Common myeloid progenitor, CD34-positive (primary cell): ENCODE measurements at regions not wholly inside any gene's neighbourhood (a gene's known extent, or its start where the extent isn't known, plus 50 kb on each side); places are given as distances from the start of the nearest gene placed in this dataset.

Source experiments
- CTCF ChIA-PET: fragments of 350-600 bp; sonication (Branson Sonifier 250); formaldehyde crosslinking; loops from one replicate; lab custom pipeline; 2021; ENCODE audit warnings: antibody characterized with exemption; lab: Charles Lee
- POLR2A ChIA-PET: fragments of 350-600 bp; sonication (Branson Sonifier 250); formaldehyde crosslinking; loops from one replicate; lab custom pipeline; 2021; ENCODE audit warnings: antibody characterized with exemption; lab: Charles Lee
- DNase-seq, 3 donors: peaks; one replicate each; pipeline versions ENCODE4 v3.0.0 to v3.0.0-alpha.2; 2013
- H3K27ac ChIP-seq, 2 experiments: 1 replicate in 1 of 2; 2 replicates in 1 of 2; pipeline ENCODE4 v1.7.0; 2013; ENCODE audit warnings: inconsistent platforms in 2 of 2, low read length in 2 of 2, mild to moderate bottlenecking in 2 of 2, low read depth in 1 of 2, moderate library complexity in 1 of 2; ENCODE audit not compliant: severe bottlenecking in 2 of 2, insufficient read depth in 1 of 2, poor library complexity in 1 of 2
- H3K27me3 ChIP-seq, 5 experiments: replicated peaks in 2 of 5; 1 replicate in 3 of 5; 2 replicates in 2 of 5; pipeline versions ENCODE4 v1.6.1 to v1.7.0; 2013; ENCODE audit warnings: low read length in 4 of 5, mild to moderate bottlenecking in 2 of 5, moderate library complexity in 2 of 5, inconsistent platforms in 1 of 5; ENCODE audit not compliant: insufficient read depth in 5 of 5, control insufficient read depth in 4 of 5
- H3K36me3 ChIP-seq, 4 experiments: 1 replicate in 2 of 4; 2 replicates in 2 of 4; pipeline versions ENCODE4 v1.6.1 to v1.7.0; 2013; ENCODE audit warnings: low read length in 3 of 4, control low read depth in 1 of 4, mild to moderate bottlenecking in 1 of 4; ENCODE audit not compliant: control insufficient read depth in 4 of 4, insufficient read depth in 4 of 4
- H3K4me1 ChIP-seq, 4 experiments: 1 replicate in 3 of 4; 2 replicates in 1 of 4; pipeline versions ENCODE4 v1.6.1 to v1.7.1; 2013; ENCODE audit warnings: low read length in 3 of 4, mild to moderate bottlenecking in 3 of 4, control low read depth in 1 of 4, inconsistent platforms in 1 of 4, moderate library complexity in 1 of 4; ENCODE audit not compliant: control insufficient read depth in 4 of 4, insufficient read depth in 4 of 4; ENCODE audit errors: control extremely low read depth in 1 of 4
- H3K4me3 ChIP-seq, 7 experiments: 1 replicate in 4 of 7; 2 replicates in 3 of 7; pipeline versions ENCODE4 v1.5.1 to v1.7.0; 2013; ENCODE audit warnings: mild to moderate bottlenecking in 7 of 7, low read length in 6 of 7, moderate library complexity in 6 of 7, inconsistent platforms in 2 of 7, low read depth in 2 of 7, control low read depth in 1 of 7; ENCODE audit not compliant: insufficient read depth in 4 of 7, control insufficient read depth in 1 of 7; ENCODE audit errors: extremely low read depth in 1 of 7
- H3K9me3 ChIP-seq, 5 experiments: 1 replicate in 4 of 5; 2 replicates in 1 of 5; pipeline versions ENCODE4 v1.6.1 to v1.7.1; 2013; ENCODE audit warnings: low read length in 4 of 5, mild to moderate bottlenecking in 2 of 5, inconsistent platforms in 1 of 5, low read depth in 1 of 5, moderate library complexity in 1 of 5; ENCODE audit not compliant: control insufficient read depth in 4 of 5, insufficient read depth in 2 of 5; ENCODE audit errors: control extremely low read depth in 1 of 5
- WGBS: methylation state at CpG from one replicate; pipeline ENCODE4 v1.1.5; 2013; ENCODE audit not compliant: insufficient coverage; 5-methylcytosine and 5-hydroxymethylcytosine counted together

DNA sequence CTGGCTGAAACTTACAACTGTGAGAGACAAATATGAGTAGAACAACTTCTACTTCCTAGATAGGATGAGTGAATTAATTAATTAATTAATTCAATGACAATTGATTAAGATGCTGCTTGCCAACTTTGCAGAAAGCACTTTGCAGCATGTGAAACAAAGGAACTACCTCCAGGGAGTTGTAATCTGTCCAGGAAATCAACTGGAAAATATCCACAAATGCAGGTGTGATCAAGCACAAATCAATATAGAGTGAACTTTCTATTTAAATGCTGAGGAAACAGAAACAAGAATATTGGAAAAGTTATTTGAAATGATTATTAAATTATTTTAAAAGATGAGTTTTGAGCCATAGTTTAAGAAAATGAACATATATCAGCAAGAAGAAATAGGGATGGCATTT is 163.9 kb upstream of the ARID2 start:
- Histone ChIP-seq H3K36me3 (no peaks in the 10 kb centered on the region), H3K27me3 (no peaks in the 10 kb centered on the region), H3K9me3 (no peaks in the 10 kb centered on the region), H3K27ac (no peak overlapping the region), H3K4me1 (peaks cover 0 to 16% (median 6%) of the 10 kb centered on the region in 4 experiments), H3K4me3 (no peak overlapping the region)
- POLR2A ChIA-PET = no interaction called here
- CTCF ChIA-PET = no interaction called here
- DNase-seq = no peak

DNA sequence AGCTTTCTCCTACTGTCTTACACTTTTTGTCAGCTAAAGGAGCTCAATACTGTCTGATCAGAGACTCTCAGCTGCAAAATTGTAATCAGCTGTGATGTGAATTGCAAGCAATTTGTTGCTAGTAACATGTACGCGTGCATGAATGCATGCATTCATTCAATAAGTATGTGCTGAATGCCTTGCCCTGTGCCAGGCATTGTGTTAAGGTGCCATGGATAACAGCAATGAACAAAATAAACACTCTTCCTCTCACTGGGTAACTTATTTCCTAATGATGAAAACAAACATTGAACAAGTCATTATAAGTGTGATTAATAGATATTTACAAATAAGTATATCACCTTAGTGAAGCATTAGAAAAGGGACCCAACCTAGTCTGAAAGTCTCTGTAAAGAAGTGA is 163.2 kb upstream of the ARID2 start:
- Histone ChIP-seq H3K27ac (no peak overlapping the region), H3K9me3 (no peaks in the 10 kb centered on the region), H3K36me3 (no peaks in the 10 kb centered on the region), H3K27me3 (no peaks in the 10 kb centered on the region), H3K4me1 (peaks cover 0 to 16% (median 6%) of the 10 kb centered on the region in 4 experiments), H3K4me3 (no peak overlapping the region)
- ChIA-PET CTCF (interaction anchor here (0.9 to 1.5 kb wide), 3 partner anchors 10 to 349 kb away, joined by 3 to 5 read pairs (median 3); no protein-coding TSS in a partner anchor), POLR2A (no interaction called here)
- no CpG with 5 or more reads among the region's 2 CpGs for WGBS
- no peak for DNase-seq

DNA sequence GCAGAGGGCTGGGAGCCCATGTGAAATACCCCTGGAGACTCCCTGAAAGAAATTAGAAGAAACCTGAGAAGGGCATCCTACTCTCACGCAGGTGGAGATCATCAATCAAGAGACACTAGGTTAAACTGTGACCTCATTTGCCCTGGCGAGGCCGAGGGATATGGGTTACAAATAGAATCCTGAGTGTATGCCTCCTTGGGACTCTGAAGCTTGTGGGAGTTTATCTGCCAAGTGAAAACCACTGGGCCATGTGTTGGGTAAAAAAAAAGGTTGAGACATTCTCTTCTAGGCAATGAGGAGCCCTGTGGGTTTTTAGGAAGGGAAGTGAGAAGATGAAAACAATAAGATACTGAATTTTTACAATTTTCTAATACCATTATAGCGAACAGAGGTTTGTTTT is 160.7 kb upstream of the ARID2 start:
- H3K4me1 ChIP-seq = peaks cover 0 to 16% (median 6%) of the 10 kb centered on the region in 4 experiments
- H3K9me3 ChIP-seq = no peaks in the 10 kb centered on the region
- ChIA-PET CTCF (interaction anchor here (1.6 kb wide), 1 partner anchor 142 kb away, joined by 3 read pairs; no protein-coding TSS in a partner anchor), POLR2A (no interaction called here)
- peak in 2 of 3 donors; percentile 32 to 47 for DNase-seq
- H3K27ac ChIP-seq = no peak overlapping the region
- WGBS = 13% methylated on average over 3 of the region's 4 CpGs
- no peaks in the 10 kb centered on the region for H3K36me3 ChIP-seq
- no peak overlapping the region for H3K4me3 ChIP-seq
- no peaks in the 10 kb centered on the region for H3K27me3 ChIP-seq

DNA sequence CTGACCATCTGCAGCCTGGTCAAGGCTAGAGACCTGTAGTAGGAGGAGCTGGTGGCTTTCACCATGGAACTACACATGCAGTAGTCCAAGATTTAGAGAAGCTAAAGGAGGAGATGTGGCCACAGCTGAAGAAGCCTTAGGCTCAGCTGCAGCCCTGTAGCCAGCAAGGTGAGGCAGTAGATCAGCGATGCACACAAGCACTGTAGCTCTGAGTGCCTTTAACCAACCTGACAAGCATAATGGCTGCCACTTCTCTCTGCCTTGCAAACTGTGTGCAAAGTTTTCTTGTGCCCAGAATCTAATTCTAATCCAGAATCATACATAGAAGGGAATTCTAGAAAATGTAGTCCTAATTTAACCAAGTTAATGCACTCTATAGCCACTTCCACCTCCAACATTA is 159.0 kb upstream of the ARID2 start:
- no peak overlapping the region for H3K4me3 ChIP-seq
- DNase-seq = no peak
- H3K27me3 ChIP-seq = no peaks in the 10 kb centered on the region
- no peaks in the 10 kb centered on the region for H3K9me3 ChIP-seq
- H3K27ac ChIP-seq = no peak overlapping the region
- WGBS = 100% methylated on average over 1 of the region's 1 CpG
- H3K36me3 ChIP-seq = no peaks in the 10 kb centered on the region
- ChIA-PET POLR2A (no interaction called here), CTCF (interaction anchor here (1.3 kb wide), 1 partner anchor 20 kb away, joined by 3 read pairs; no protein-coding TSS in a partner anchor)
- peaks cover 0 to 33% (median 7%) of the 10 kb centered on the region in 4 experiments for H3K4me1 ChIP-seq

DNA sequence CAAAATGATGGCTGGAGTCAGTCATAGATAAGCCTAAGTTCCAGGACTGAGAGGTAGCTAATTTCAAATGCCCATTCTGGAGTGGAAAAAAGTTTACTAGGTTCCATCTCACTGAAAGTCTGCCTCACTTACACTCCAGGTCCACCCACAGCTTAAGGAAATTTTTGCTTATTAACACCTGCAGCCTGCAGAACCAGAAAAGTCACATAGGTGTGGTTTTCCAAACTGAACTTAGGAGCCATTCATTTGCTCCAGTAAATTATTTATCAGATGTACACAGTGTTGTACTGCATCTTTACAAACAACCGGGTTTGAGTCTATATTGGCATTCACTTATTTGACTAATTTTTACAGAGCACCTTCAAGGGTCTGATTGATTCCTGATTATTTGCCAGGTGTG is 157.4 kb upstream of the ARID2 start:
- H3K27me3 ChIP-seq = no peaks in the 10 kb centered on the region
- H3K9me3 ChIP-seq = no peaks in the 10 kb centered on the region
- no peak overlapping the region for H3K4me3 ChIP-seq
- H3K36me3 ChIP-seq = no peaks in the 10 kb centered on the region
- DNase-seq = no peak
- CTCF ChIA-PET = interaction anchor here (1.0 to 1.6 kb wide), 4 partner anchors 23 to 156 kb away, joined by 3 to 4 read pairs (median 3); no protein-coding TSS in a partner anchor
- H3K4me1 ChIP-seq = peaks cover 0 to 49% (median 21%) of the 10 kb centered on the region in 4 experiments
- no peak overlapping the region for H3K27ac ChIP-seq
- WGBS = no CpG with 5 or more reads among the region's 1 CpG
- POLR2A ChIA-PET = interaction anchor here (0.7 kb wide), 1 partner anchor 12 kb away, joined by 3 read pairs; no protein-coding TSS in a partner anchor

DNA sequence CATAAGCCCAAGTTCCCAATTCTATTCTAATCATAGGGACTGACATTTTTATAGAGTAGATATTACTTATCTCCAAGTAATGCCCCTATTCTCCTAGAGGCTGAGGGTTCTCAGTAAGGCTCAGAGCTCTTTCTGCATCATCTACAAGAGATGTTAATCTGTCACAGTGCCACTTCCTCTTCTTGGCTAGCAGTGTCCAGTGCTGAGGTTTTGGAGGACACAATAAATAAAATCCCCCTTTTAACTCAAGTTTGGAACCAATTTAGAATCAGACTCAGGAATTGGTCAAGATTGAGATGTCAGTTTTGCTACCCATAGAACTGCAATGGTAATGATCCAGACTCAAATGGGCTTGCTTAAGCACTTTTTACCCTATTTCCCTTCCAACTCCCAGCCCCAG is 154.1 kb upstream of the ARID2 start:
- H3K27me3 ChIP-seq = no peaks in the 10 kb centered on the region
- peaks cover 0 to 37% (median 17%) of the 10 kb centered on the region in 4 experiments for H3K4me1 ChIP-seq
- no peak overlapping the region for H3K27ac ChIP-seq
- H3K9me3 ChIP-seq = no peaks in the 10 kb centered on the region
- no peak overlapping the region for H3K4me3 ChIP-seq
- POLR2A ChIA-PET = no interaction called here
- H3K36me3 ChIP-seq = no peaks in the 10 kb centered on the region
- DNase-seq = peak in 2 of 3 donors; percentile 48 to 64
- CTCF ChIA-PET = interaction anchor here (1.1 to 1.5 kb wide), 4 partner anchors 9 to 153 kb away, joined by 3 to 6 read pairs (median 4); no protein-coding TSS in a partner anchor

DNA sequence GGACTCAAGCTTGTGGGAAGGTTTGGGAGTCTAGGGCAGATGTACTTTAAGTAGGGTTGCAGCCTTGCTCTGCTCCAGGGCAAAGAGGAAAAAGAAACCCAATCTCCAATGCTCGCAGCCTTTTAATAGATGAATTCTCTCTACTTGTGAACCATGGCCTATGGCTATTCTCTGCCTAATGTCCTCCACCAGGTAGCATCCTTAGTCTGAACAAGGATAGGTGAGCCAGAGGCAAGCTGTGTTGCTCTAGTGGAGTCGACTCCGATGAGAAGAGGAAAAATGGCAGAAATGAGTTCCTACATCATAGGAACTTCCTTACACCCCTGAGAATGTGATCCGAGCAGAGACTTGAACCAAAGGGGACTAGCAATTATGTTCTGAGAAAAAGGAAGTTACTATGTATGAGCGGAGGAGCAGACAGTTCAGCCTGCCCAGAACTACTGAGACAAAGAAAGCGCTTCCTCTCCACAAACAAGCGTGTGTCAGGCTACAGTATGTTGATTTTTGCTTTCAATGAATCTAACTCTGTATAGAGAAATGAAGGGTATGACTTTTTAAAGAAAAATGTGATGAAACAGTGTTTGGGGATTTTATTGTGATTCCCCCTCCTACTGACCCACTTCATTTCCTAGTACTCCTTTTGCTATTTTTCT is 153.6 kb upstream of the ARID2 start:
- Histone ChIP-seq H3K27me3 (no peaks in the 10 kb centered on the region), H3K9me3 (no peaks in the 10 kb centered on the region), H3K27ac (no peak overlapping the region), H3K4me1 (peaks cover 0 to 37% (median 17%) of the 10 kb centered on the region in 4 experiments), H3K4me3 (no peak overlapping the region), H3K36me3 (no peaks in the 10 kb centered on the region)
- 20% methylated on average over 2 of the region's 7 CpGs for WGBS
- ChIA-PET POLR2A (interaction anchor here (0.5 kb wide), 1 partner anchor 170 kb away, joined by 3 read pairs; no protein-coding TSS in a partner anchor), CTCF (interaction anchor here (1.1 to 1.5 kb wide), 4 partner anchors 9 to 152 kb away, joined by 3 to 6 read pairs (median 4); no protein-coding TSS in a partner anchor)
- peak; percentile 26 to 79 (median 74) for DNase-seq
